HEK293 (cell line): ENCODE measurements at regions not wholly inside any gene's neighbourhood (a gene's known extent, or its start where the extent isn't known, plus 50 kb on each side); places are given as distances from the start of the nearest gene placed in this dataset.

Experiments
- IKZF3 ChIP-seq: fragments of 450-650 bp; IDR thresholded peaks from 2 replicates; pipeline ENCODE4 v1.5.0; 2018; ENCODE audit warnings: missing biosample characterization, mild to moderate bottlenecking, missing genetic modification characterization, moderate library complexity
- TCF7L2 ChIP-seq: IDR thresholded peaks from 2 replicates; pipeline ENCODE4 v1.6.1; 2011; ENCODE audit warnings: low read depth, mild to moderate bottlenecking, inconsistent platforms, low read length, moderate library complexity, borderline replicate concordance
- YY1 ChIP-seq: fragments of 450-650 bp; formaldehyde crosslinking; IDR thresholded peaks from 2 replicates; pipeline ENCODE4 v1.5.1; 2018; ENCODE audit warnings: missing biosample characterization, missing genetic modification characterization
- ZBTB1 ChIP-seq: fragments of 450-650 bp; formaldehyde crosslinking; IDR thresholded peaks from 2 replicates; pipeline ENCODE4 v1.5.1; 2016; ENCODE audit warnings: missing biosample characterization, missing genetic modification characterization
- ZFP37 ChIP-seq: fragments of 450-650 bp; formaldehyde crosslinking; IDR thresholded peaks from 2 replicates; pipeline ENCODE4 v1.5.1; 2016; ENCODE audit warnings: missing biosample characterization, missing genetic modification characterization
- ZNF155 ChIP-seq: fragments of 450-650 bp; formaldehyde crosslinking; IDR thresholded peaks from 2 replicates; pipeline ENCODE4 v1.5.1; 2016; ENCODE audit warnings: missing biosample characterization, missing genetic modification characterization
- ZNF274 ChIP-seq, 2 experiments: fragments of 200-500 bp in 1 of 2; fragments of 450-650 bp in 1 of 2; sonication (Bioruptor generic) in 1 of 2; formaldehyde crosslinking in 1 of 2; IDR thresholded peaks; 2 replicates each; pipeline versions ENCODE4 v1.5.1 to v1.6.1; 2014 to 2016; ENCODE audit warnings: borderline replicate concordance in 1 of 2, inconsistent platforms in 1 of 2, low read length in 1 of 2, missing biosample characterization in 1 of 2, missing genetic modification characterization in 1 of 2
- TF ChIP-seq, protein P1 (sequence below): fragments of 450-650 bp; formaldehyde crosslinking; IDR thresholded peaks from 2 replicates; pipeline ENCODE4 v1.5.1; 2016; ENCODE audit warnings: missing biosample characterization, missing genetic modification characterization
- TF ChIP-seq, protein P2 (sequence below): fragments of 450-650 bp; formaldehyde crosslinking; IDR thresholded peaks from 2 replicates; pipeline ENCODE4 v1.5.1; 2017; ENCODE audit warnings: missing biosample characterization, missing genetic modification characterization
- TF ChIP-seq, protein P3 (sequence below): fragments of 450-650 bp; formaldehyde crosslinking; IDR thresholded peaks from 2 replicates; pipeline ENCODE4; 2016; ENCODE audit warnings: missing biosample characterization, missing genetic modification characterization
- TF ChIP-seq, protein P4 (sequence below): IDR thresholded peaks from 2 replicates; pipeline ENCODE4 v1.6.1; 2011; ENCODE audit warnings: mild to moderate bottlenecking, low read depth, low read length, borderline replicate concordance
- TF ChIP-seq, protein P5 (sequence below): fragments of 450-650 bp; formaldehyde crosslinking; IDR thresholded peaks from 2 replicates; pipeline ENCODE4 v1.5.1; 2016; ENCODE audit warnings: missing biosample characterization, missing genetic modification characterization
- TF ChIP-seq, protein P6 (sequence below): fragments of 450-650 bp; formaldehyde crosslinking; IDR thresholded peaks from 2 replicates; pipeline ENCODE4 v1.5.1; 2016; ENCODE audit warnings: missing biosample characterization, missing genetic modification characterization, borderline replicate concordance
- TF ChIP-seq, protein P7 (sequence below): fragments of 450-650 bp; formaldehyde crosslinking; optimal IDR thresholded peaks from 2 replicates; pipeline ENCODE3; 2016; ENCODE audit warnings: missing biosample characterization, mild to moderate bottlenecking, missing genetic modification characterization

DNA sequence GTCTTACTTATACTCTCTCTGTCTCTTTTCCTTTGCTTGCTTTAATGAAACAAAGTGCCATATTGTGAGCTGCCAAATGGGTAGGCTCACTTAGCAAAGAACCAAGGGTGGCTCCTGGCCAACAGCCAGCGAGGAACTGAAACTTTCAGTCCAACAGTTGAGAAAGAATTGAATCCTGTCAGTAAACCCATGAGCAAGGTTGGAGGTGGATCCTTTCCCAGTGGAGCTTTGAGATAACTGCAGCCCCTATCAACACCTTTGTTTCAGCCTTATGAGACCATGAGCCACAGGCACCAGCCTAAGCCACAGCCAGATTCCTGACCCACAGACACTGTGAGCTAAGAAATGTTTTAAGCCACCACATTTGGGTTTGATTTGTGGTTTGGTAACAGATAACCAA is 362.2 kb downstream of the PDGFC start:
- TF ChIP-seq ZNF274 (IDR thresholded peaks at IDR 0.05; ENCODE audit: low read length) = no peak
- TF ChIP-seq ZNF274 (tag by site-specific recombination; IDR thresholded peaks at IDR 0.05; ENCODE audit: borderline replicate concordance) = no peak
- TF ChIP-seq, protein P1, sequence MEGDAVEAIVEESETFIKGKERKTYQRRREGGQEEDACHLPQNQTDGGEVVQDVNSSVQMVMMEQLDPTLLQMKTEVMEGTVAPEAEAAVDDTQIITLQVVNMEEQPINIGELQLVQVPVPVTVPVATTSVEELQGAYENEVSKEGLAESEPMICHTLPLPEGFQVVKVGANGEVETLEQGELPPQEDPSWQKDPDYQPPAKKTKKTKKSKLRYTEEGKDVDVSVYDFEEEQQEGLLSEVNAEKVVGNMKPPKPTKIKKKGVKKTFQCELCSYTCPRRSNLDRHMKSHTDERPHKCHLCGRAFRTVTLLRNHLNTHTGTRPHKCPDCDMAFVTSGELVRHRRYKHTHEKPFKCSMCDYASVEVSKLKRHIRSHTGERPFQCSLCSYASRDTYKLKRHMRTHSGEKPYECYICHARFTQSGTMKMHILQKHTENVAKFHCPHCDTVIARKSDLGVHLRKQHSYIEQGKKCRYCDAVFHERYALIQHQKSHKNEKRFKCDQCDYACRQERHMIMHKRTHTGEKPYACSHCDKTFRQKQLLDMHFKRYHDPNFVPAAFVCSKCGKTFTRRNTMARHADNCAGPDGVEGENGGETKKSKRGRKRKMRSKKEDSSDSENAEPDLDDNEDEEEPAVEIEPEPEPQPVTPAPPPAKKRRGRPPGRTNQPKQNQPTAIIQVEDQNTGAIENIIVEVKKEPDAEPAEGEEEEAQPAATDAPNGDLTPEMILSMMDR (tag by site-specific recombination) = no peak
- TF ChIP-seq, protein P2, sequence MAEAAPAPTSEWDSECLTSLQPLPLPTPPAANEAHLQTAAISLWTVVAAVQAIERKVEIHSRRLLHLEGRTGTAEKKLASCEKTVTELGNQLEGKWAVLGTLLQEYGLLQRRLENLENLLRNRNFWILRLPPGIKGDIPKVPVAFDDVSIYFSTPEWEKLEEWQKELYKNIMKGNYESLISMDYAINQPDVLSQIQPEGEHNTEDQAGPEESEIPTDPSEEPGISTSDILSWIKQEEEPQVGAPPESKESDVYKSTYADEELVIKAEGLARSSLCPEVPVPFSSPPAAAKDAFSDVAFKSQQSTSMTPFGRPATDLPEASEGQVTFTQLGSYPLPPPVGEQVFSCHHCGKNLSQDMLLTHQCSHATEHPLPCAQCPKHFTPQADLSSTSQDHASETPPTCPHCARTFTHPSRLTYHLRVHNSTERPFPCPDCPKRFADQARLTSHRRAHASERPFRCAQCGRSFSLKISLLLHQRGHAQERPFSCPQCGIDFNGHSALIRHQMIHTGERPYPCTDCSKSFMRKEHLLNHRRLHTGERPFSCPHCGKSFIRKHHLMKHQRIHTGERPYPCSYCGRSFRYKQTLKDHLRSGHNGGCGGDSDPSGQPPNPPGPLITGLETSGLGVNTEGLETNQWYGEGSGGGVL (tag by site-specific recombination) = no peak
- TF ChIP-seq ZFP37 (tag by site-specific recombination) = no peak
- TF ChIP-seq, protein P3, sequence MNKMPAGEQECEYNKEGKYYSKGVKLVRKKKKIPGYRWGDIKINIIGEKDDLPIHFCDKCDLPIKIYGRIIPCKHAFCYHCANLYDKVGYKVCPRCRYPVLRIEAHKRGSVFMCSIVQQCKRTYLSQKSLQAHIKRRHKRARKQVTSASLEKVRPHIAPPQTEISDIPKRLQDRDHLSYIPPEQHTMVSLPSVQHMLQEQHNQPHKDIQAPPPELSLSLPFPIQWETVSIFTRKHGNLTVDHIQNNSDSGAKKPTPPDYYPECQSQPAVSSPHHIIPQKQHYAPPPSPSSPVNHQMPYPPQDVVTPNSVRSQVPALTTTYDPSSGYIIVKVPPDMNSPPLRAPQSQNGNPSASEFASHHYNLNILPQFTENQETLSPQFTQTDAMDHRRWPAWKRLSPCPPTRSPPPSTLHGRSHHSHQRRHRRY = no peak
- TF ChIP-seq, protein P4, sequence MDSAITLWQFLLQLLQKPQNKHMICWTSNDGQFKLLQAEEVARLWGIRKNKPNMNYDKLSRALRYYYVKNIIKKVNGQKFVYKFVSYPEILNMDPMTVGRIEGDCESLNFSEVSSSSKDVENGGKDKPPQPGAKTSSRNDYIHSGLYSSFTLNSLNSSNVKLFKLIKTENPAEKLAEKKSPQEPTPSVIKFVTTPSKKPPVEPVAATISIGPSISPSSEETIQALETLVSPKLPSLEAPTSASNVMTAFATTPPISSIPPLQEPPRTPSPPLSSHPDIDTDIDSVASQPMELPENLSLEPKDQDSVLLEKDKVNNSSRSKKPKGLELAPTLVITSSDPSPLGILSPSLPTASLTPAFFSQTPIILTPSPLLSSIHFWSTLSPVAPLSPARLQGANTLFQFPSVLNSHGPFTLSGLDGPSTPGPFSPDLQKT = no peak
- TF ChIP-seq, protein P5, sequence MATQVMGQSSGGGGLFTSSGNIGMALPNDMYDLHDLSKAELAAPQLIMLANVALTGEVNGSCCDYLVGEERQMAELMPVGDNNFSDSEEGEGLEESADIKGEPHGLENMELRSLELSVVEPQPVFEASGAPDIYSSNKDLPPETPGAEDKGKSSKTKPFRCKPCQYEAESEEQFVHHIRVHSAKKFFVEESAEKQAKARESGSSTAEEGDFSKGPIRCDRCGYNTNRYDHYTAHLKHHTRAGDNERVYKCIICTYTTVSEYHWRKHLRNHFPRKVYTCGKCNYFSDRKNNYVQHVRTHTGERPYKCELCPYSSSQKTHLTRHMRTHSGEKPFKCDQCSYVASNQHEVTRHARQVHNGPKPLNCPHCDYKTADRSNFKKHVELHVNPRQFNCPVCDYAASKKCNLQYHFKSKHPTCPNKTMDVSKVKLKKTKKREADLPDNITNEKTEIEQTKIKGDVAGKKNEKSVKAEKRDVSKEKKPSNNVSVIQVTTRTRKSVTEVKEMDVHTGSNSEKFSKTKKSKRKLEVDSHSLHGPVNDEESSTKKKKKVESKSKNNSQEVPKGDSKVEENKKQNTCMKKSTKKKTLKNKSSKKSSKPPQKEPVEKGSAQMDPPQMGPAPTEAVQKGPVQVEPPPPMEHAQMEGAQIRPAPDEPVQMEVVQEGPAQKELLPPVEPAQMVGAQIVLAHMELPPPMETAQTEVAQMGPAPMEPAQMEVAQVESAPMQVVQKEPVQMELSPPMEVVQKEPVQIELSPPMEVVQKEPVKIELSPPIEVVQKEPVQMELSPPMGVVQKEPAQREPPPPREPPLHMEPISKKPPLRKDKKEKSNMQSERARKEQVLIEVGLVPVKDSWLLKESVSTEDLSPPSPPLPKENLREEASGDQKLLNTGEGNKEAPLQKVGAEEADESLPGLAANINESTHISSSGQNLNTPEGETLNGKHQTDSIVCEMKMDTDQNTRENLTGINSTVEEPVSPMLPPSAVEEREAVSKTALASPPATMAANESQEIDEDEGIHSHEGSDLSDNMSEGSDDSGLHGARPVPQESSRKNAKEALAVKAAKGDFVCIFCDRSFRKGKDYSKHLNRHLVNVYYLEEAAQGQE (tag by site-specific recombination) = no peak
- TF ChIP-seq, protein P6, sequence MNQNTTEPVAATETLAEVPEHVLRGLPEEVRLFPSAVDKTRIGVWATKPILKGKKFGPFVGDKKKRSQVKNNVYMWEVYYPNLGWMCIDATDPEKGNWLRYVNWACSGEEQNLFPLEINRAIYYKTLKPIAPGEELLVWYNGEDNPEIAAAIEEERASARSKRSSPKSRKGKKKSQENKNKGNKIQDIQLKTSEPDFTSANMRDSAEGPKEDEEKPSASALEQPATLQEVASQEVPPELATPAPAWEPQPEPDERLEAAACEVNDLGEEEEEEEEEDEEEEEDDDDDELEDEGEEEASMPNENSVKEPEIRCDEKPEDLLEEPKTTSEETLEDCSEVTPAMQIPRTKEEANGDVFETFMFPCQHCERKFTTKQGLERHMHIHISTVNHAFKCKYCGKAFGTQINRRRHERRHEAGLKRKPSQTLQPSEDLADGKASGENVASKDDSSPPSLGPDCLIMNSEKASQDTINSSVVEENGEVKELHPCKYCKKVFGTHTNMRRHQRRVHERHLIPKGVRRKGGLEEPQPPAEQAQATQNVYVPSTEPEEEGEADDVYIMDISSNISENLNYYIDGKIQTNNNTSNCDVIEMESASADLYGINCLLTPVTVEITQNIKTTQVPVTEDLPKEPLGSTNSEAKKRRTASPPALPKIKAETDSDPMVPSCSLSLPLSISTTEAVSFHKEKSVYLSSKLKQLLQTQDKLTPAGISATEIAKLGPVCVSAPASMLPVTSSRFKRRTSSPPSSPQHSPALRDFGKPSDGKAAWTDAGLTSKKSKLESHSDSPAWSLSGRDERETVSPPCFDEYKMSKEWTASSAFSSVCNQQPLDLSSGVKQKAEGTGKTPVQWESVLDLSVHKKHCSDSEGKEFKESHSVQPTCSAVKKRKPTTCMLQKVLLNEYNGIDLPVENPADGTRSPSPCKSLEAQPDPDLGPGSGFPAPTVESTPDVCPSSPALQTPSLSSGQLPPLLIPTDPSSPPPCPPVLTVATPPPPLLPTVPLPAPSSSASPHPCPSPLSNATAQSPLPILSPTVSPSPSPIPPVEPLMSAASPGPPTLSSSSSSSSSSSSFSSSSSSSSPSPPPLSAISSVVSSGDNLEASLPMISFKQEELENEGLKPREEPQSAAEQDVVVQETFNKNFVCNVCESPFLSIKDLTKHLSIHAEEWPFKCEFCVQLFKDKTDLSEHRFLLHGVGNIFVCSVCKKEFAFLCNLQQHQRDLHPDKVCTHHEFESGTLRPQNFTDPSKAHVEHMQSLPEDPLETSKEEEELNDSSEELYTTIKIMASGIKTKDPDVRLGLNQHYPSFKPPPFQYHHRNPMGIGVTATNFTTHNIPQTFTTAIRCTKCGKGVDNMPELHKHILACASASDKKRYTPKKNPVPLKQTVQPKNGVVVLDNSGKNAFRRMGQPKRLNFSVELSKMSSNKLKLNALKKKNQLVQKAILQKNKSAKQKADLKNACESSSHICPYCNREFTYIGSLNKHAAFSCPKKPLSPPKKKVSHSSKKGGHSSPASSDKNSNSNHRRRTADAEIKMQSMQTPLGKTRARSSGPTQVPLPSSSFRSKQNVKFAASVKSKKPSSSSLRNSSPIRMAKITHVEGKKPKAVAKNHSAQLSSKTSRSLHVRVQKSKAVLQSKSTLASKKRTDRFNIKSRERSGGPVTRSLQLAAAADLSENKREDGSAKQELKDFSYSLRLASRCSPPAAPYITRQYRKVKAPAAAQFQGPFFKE (tag by site-specific recombination) = no peak
- no peak for TF ChIP-seq IKZF3 (tag by site-specific recombination)
- no peak for TF ChIP-seq ZNF155 (tag by site-specific recombination)
- TF ChIP-seq, protein P7, sequence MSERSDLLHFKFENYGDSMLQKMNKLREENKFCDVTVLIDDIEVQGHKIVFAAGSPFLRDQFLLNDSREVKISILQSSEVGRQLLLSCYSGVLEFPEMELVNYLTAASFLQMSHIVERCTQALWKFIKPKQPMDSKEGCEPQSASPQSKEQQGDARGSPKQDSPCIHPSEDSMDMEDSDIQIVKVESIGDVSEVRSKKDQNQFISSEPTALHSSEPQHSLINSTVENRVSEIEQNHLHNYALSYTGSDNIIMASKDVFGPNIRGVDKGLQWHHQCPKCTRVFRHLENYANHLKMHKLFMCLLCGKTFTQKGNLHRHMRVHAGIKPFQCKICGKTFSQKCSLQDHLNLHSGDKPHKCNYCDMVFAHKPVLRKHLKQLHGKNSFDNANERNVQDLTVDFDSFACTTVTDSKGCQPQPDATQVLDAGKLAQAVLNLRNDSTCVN (tag by site-specific recombination) = no peak
- no peak for TF ChIP-seq ZBTB1 (tag by site-specific recombination)
- no peak for TF ChIP-seq YY1 (tag by site-specific recombination)
- TF ChIP-seq TCF7L2 = no peak
